GM10266 (cell line): ENCODE measurements at regions not wholly inside any gene's neighbourhood (a gene's known extent, or its start where the extent isn't known, plus 50 kb on each side); places are given as distances from the start of the nearest gene placed in this dataset.
"Not testable (repeated sequence)": the region's sequence is repeated elsewhere in the genome, so short reads cannot be mapped to it uniquely, and the experiment has no call there.

Experiments used
- DNase-seq: peaks from one replicate; pipeline ENCODE4 v3.0.0; 2012; ENCODE audit errors: extremely low spot score
- CTCF ChIP-seq: IDR thresholded peaks from 2 replicates; pipeline ENCODE4 v1.5.1; 2012; ENCODE audit warnings: mild to moderate bottlenecking, low read depth; ENCODE audit not compliant: control insufficient read depth, insufficient read depth; ENCODE audit errors: missing control alignments

GRCh38 chr5:145660897-145661640 is 174.1 kb downstream of the PRELID2 start:
- no peak for DNase-seq
- no peak for TF ChIP-seq CTCF

GRCh38 chr5:145658435-145658834 is 176.7 kb downstream of the PRELID2 start:
- no peak for TF ChIP-seq CTCF
- no peak for DNase-seq

- not testable (repeated sequence) for DNase-seq
Measured at GRCh38 chr5:145652700-145653099, 182.4 kb downstream of the PRELID2 start.

GRCh38 chr5:145647137-145647536 is 188.0 kb downstream of the PRELID2 start:
- DNase-seq, result not testable (repeated sequence)

- not testable (repeated sequence) for DNase-seq
Measured at GRCh38 chr5:145643214-145643613, 191.9 kb downstream of the PRELID2 start.

- no peak for DNase-seq
- TF ChIP-seq CTCF, result no peak
Measured at GRCh38 chr5:145637396-145637795, 197.7 kb downstream of the PRELID2 start.

- no peak for DNase-seq
- TF ChIP-seq CTCF, result no peak
Measured at GRCh38 chr5:145636371-145636770, 198.8 kb downstream of the PRELID2 start.

- no peak for DNase-seq
- TF ChIP-seq CTCF, result no peak
Measured at GRCh38 chr5:145633474-145633873, 201.7 kb downstream of the PRELID2 start.

- no peak for DNase-seq
- TF ChIP-seq CTCF, result no peak
Measured at GRCh38 chr5:145632701-145633100, 202.4 kb downstream of the PRELID2 start.
